Fibroblast of mammary gland (primary cell): ENCODE measurements at regions not wholly inside any gene's neighbourhood (a gene's known extent, or its start where the extent isn't known, plus 50 kb on each side); places are given as distances from the start of the nearest gene placed in this dataset.

ENCODE experiments used
- DNase-seq: peaks from one replicate; pipeline ENCODE4 v3.0.0-alpha.2; 2010; ENCODE audit warnings: low read depth
- H3K4me3 ChIP-seq: 2 replicates; pipeline ENCODE4 v1.5.1; 2011; ENCODE audit warnings: low read depth, mild to moderate bottlenecking, low read length, moderate library complexity; ENCODE audit not compliant: control insufficient read depth
- TF ChIP-seq, protein P1 (sequence below): conservative IDR thresholded peaks from 2 replicates; pipeline ENCODE4 v1.5.1; 2011; ENCODE audit warnings: low read depth, low read length, inconsistent platforms; ENCODE audit not compliant: control insufficient read depth, insufficient read depth

GRCh38 chr13:89115307-89115706, 1444.1 kb downstream of the SLITRK5 start:
- TF ChIP-seq, protein P1, sequence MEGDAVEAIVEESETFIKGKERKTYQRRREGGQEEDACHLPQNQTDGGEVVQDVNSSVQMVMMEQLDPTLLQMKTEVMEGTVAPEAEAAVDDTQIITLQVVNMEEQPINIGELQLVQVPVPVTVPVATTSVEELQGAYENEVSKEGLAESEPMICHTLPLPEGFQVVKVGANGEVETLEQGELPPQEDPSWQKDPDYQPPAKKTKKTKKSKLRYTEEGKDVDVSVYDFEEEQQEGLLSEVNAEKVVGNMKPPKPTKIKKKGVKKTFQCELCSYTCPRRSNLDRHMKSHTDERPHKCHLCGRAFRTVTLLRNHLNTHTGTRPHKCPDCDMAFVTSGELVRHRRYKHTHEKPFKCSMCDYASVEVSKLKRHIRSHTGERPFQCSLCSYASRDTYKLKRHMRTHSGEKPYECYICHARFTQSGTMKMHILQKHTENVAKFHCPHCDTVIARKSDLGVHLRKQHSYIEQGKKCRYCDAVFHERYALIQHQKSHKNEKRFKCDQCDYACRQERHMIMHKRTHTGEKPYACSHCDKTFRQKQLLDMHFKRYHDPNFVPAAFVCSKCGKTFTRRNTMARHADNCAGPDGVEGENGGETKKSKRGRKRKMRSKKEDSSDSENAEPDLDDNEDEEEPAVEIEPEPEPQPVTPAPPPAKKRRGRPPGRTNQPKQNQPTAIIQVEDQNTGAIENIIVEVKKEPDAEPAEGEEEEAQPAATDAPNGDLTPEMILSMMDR, result peak; percentile 3
- no peak overlapping the region for H3K4me3 ChIP-seq
- DNase-seq, result no peak

DNA sequence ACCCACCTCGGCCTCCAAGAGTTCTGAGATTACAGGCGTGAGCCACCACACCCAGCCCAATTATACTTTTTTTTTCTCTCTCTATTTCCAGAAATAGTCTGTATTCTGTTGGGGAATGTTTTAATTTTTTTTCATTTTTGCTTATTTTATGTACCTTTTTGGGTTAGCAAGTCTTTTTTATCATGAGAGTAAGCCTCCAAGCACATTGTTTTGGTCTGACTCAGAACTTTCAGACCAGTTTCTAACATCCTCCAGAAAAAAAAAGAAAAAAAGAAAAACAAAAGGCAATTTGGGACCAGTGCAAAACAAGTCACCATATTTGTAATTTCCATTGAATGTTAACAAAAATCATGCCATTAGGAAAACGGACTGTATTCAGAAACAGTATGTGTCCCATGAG, 1465.5 kb downstream of the SLITRK5 start:
- TF ChIP-seq, protein P1, result no peak

GRCh38 chr13:89150362-89150761, 1479.2 kb downstream of the SLITRK5 start:
- DNase-seq, result no peak
- TF ChIP-seq, protein P1, result no peak
- no peak overlapping the region for H3K4me3 ChIP-seq

More for the DNA sequence above, 1465.5 kb downstream of the SLITRK5 start:
- no peak overlapping the region for H3K4me3 ChIP-seq
- DNase-seq, result no peak

DNA sequence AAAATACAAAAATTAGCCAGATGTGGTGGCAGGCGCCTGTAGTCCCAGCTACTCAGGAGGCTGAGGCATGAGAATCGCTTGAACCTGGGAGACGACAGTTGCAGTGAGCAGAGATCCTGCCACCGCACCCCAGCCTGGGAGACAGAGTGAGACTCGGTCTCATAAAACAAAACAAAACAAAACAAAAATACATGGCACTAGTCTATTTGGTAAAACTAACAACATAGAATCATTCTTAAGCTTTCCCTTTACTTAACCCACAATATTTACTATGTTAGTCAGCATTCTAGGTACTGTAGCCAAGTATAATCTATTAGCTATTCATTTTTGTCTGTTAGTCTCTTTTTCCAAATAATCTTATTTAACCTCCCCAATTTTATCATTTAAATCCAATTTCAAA, 1482.8 kb downstream of the SLITRK5 start:
- no peak for DNase-seq
- TF ChIP-seq, protein P1, result no peak
- no peak overlapping the region for H3K4me3 ChIP-seq

GRCh38 chr13:89163096-89163495, 1491.9 kb downstream of the SLITRK5 start:
- DNase-seq, result no peak
- TF ChIP-seq, protein P1, result no peak
- H3K4me3 ChIP-seq, result no peak overlapping the region

DNA sequence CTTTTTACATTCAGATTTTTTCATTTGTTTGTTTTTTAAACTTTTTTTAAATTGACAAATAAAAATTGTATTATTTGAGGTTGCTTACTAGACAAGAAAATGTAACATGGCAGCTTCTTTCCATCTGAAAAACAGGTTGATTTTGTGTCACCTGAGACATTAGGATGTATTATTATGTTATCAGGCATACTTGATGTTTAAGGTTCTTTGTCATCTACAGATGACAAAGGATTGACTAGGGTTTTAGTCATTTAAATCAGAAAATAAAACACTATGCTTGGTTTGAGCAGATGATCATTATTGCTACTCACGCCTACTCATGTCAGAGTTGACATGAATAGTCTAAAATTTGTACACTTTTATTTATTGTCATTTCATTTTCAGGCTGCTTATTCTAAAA, 1494.5 kb downstream of the SLITRK5 start:
- H3K4me3 ChIP-seq, result no peak overlapping the region
- TF ChIP-seq, protein P1, result no peak
- no peak for DNase-seq

DNA sequence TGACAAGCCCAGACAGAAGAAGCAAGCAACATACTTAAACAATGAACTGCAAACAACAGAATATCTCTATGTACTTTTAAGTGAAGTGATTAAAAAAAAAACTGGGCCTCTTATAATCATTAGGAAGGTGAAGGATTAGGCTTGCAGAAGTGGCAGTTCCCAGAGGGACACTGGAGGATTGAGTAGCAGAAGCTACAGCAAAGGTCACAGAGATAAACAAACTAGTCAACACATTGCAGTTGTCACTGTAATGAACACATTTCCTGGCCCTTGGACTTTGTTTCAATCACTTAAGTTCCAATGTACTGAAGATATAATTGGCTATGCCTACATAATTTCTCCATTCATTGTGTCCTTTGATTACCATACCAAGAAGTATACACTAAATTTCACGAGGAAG, 1498.8 kb downstream of the SLITRK5 start:
- TF ChIP-seq, protein P1, result no peak
- no peak overlapping the region for H3K4me3 ChIP-seq
- DNase-seq, result no peak
